GM23338 (cell line): ENCODE measurements at regions not wholly inside any gene's neighbourhood (a gene's known extent, or its start where the extent isn't known, plus 50 kb on each side); places are given as distances from the start of the nearest gene placed in this dataset.

ENCODE experiments used
- ATAC-seq: fragments of 200-7000 bp; cut with Tn5 transposase; 3 replicates; pipeline ENCODE4 v1.9.1; 2020
- DNase-seq: peaks from one replicate; pipeline ENCODE4 v3.0.0-alpha.2; 2015; ENCODE audit warnings: low spot score
- H2AFZ ChIP-seq: fragments of 200-600 bp; sonication (generic); 2 replicates; pipeline ENCODE4 v1.8.0; 2016; ENCODE audit warnings: antibody characterized with exemption, mild to moderate bottlenecking, moderate library complexity
- H3F3A ChIP-seq: fragments of 200-600 bp; sonication (generic); replicated peaks from 2 replicates; pipeline ENCODE4 v1.8.0; 2017; ENCODE audit warnings: antibody characterized with exemption, mixed run types, low read depth
- H3K27ac ChIP-seq: fragments of 200-600 bp; sonication (generic); 2 replicates; pipeline ENCODE4 v1.6.1; 2016; ENCODE audit warnings: low read depth
- H3K27me3 ChIP-seq: fragments of 200-600 bp; sonication (generic); 2 replicates; pipeline ENCODE4 v1.8.0; 2016; ENCODE audit warnings: mild to moderate bottlenecking, mixed run types, moderate library complexity; ENCODE audit not compliant: insufficient read depth
- H3K36me3 ChIP-seq: fragments of 200-600 bp; sonication (generic); 2 replicates; pipeline ENCODE4 v1.8.0; 2016; ENCODE audit warnings: mild to moderate bottlenecking; ENCODE audit not compliant: insufficient read depth
- H3K4me1 ChIP-seq: fragments of 200-600 bp; sonication (generic); 2 replicates; pipeline ENCODE4 v1.8.0; 2016; ENCODE audit warnings: mild to moderate bottlenecking, moderate library complexity; ENCODE audit not compliant: insufficient read depth
- H3K4me2 ChIP-seq: fragments of 200-600 bp; sonication (generic); 2 replicates; pipeline ENCODE4 v1.7.1; 2017; ENCODE audit warnings: mixed run types
- H3K4me3 ChIP-seq: fragments of 200-600 bp; sonication (generic); 2 replicates; pipeline ENCODE4 v1.6.1; 2016; ENCODE audit warnings: mixed run types
- H3K79me2 ChIP-seq: fragments of 200-600 bp; sonication (generic); replicated peaks from 2 replicates; pipeline ENCODE4 v1.8.0; 2017; ENCODE audit warnings: mild to moderate bottlenecking; ENCODE audit not compliant: insufficient read depth
- H3K9me2 ChIP-seq: fragments of 200-600 bp; sonication (generic); 2 replicates; pipeline ENCODE4 v1.8.0; 2017; ENCODE audit not compliant: insufficient read depth
- H4K20me1 ChIP-seq: fragments of 200-600 bp; sonication (generic); replicated peaks from 2 replicates; pipeline ENCODE4 v1.8.0; 2017; ENCODE audit warnings: mild to moderate bottlenecking; ENCODE audit not compliant: insufficient read depth
- H3K27ac Mint-ChIP-seq: 2 replicates; pipeline ENCODE4 v1.8.0; 2020; ENCODE audit warnings: inconsistent platforms, mild to moderate bottlenecking, moderate library complexity, mixed read lengths
- H3K27me3 Mint-ChIP-seq: 3 replicates; pipeline ENCODE4 v1.8.0; 2022; ENCODE audit warnings: low read depth, mild to moderate bottlenecking, moderate library complexity, mixed read lengths, inconsistent platforms; ENCODE audit not compliant: insufficient read depth, poor library complexity
- H3K36me3 Mint-ChIP-seq: 3 replicates; pipeline ENCODE4 v1.8.0; 2021; ENCODE audit warnings: low read depth, mild to moderate bottlenecking, inconsistent platforms, moderate library complexity, mixed read lengths
- H3K4me1 Mint-ChIP-seq: 3 replicates; pipeline ENCODE4 v1.8.0; 2020; ENCODE audit warnings: mild to moderate bottlenecking, inconsistent platforms, mixed read lengths
- H3K4me3 Mint-ChIP-seq: 3 replicates; pipeline ENCODE4 v1.8.0; 2021; ENCODE audit warnings: moderate library complexity, mild to moderate bottlenecking, inconsistent platforms, mixed read lengths
- H3K9me3 Mint-ChIP-seq: 3 replicates; pipeline ENCODE4 v1.8.0; 2020; ENCODE audit warnings: moderate library complexity, mild to moderate bottlenecking, inconsistent platforms, mixed read lengths
- CREB1 ChIP-seq: fragments of 250-450 bp; sonication (Bioruptor Pico); IDR thresholded peaks from 2 replicates; pipeline ENCODE4 v1.5.0; 2020; ENCODE audit warnings: low read depth, mild to moderate bottlenecking, moderate library complexity
- NANOG ChIP-seq: IDR thresholded peaks from 2 replicates; pipeline ENCODE4 v1.6.1; 2016; ENCODE audit warnings: antibody characterized with exemption, borderline replicate concordance
- POLR2AphosphoS5 ChIP-seq: IDR thresholded peaks from 2 replicates; pipeline ENCODE4 v1.6.1; 2016; ENCODE audit warnings: antibody characterized with exemption, low read depth
- ZNF114 ChIP-seq: fragments of 250-450 bp; sonication (Bioruptor Pico); IDR thresholded peaks from 2 replicates; pipeline ENCODE4 v1.5.0; 2020; ENCODE audit warnings: mild to moderate bottlenecking, moderate library complexity
- ZNF331 ChIP-seq: fragments of 250-450 bp; sonication (Bioruptor Pico); IDR thresholded peaks from 2 replicates; pipeline ENCODE4 v1.5.0; 2020; ENCODE audit warnings: low read depth, mild to moderate bottlenecking, moderate library complexity
- TF ChIP-seq, protein P1 (sequence below): fragments of 250-450 bp; sonication (Bioruptor Pico); IDR thresholded peaks from 2 replicates; pipeline ENCODE4 v1.5.0; 2020; ENCODE audit warnings: mild to moderate bottlenecking, moderate library complexity

DNA sequence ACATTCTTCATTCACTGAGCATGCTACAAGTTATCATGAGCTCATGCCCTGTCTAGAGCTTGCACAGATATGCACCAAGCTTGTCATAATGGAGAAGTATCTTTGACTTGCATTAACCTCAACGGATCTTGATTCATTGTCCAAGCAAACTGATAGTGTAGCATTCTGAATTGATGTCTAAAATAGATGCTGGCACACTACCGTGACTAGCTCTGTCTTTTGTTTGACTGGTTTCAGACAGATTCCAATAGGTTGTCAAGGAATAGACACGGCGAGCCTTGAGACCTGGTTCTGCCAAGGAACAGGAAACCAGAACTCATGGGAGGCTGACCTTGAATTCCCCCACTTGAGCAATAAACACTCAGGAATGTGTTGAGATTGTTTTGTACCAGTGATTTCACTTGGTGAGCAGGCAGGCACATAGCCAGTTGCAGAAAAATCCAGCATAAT, 1153.1 kb upstream of the GJE1 start:
- Mint-ChIP-seq H3K36me3 (no peaks in the 10 kb centered on the region; the same call in 2 of the 3 replicates), H3K4me3 (no peak overlapping the region), H3K27me3 (no peaks in the 10 kb centered on the region), H3K9me3 (peaks cover 6% of the 10 kb centered on the region; the same call in 1 of the 3 replicates), H3K4me1 (no peaks in the 10 kb centered on the region), H3K27ac (no peak overlapping the region)
- DNase-seq, result no peak
- H3K9me2 ChIP-seq, result no peaks in the 10 kb centered on the region
- no peaks in the 10 kb centered on the region for H3K79me2 ChIP-seq
- H3K36me3 ChIP-seq, result no peaks in the 10 kb centered on the region
- no peak for ATAC-seq
- H3K4me2 ChIP-seq, result no peak overlapping the region
- H3K4me1 ChIP-seq, result no peaks in the 10 kb centered on the region
- TF ChIP-seq ZNF114 (CRISPR knock-in tag) (no peak), ZNF331 (no peak)
- TF ChIP-seq, protein P1, sequence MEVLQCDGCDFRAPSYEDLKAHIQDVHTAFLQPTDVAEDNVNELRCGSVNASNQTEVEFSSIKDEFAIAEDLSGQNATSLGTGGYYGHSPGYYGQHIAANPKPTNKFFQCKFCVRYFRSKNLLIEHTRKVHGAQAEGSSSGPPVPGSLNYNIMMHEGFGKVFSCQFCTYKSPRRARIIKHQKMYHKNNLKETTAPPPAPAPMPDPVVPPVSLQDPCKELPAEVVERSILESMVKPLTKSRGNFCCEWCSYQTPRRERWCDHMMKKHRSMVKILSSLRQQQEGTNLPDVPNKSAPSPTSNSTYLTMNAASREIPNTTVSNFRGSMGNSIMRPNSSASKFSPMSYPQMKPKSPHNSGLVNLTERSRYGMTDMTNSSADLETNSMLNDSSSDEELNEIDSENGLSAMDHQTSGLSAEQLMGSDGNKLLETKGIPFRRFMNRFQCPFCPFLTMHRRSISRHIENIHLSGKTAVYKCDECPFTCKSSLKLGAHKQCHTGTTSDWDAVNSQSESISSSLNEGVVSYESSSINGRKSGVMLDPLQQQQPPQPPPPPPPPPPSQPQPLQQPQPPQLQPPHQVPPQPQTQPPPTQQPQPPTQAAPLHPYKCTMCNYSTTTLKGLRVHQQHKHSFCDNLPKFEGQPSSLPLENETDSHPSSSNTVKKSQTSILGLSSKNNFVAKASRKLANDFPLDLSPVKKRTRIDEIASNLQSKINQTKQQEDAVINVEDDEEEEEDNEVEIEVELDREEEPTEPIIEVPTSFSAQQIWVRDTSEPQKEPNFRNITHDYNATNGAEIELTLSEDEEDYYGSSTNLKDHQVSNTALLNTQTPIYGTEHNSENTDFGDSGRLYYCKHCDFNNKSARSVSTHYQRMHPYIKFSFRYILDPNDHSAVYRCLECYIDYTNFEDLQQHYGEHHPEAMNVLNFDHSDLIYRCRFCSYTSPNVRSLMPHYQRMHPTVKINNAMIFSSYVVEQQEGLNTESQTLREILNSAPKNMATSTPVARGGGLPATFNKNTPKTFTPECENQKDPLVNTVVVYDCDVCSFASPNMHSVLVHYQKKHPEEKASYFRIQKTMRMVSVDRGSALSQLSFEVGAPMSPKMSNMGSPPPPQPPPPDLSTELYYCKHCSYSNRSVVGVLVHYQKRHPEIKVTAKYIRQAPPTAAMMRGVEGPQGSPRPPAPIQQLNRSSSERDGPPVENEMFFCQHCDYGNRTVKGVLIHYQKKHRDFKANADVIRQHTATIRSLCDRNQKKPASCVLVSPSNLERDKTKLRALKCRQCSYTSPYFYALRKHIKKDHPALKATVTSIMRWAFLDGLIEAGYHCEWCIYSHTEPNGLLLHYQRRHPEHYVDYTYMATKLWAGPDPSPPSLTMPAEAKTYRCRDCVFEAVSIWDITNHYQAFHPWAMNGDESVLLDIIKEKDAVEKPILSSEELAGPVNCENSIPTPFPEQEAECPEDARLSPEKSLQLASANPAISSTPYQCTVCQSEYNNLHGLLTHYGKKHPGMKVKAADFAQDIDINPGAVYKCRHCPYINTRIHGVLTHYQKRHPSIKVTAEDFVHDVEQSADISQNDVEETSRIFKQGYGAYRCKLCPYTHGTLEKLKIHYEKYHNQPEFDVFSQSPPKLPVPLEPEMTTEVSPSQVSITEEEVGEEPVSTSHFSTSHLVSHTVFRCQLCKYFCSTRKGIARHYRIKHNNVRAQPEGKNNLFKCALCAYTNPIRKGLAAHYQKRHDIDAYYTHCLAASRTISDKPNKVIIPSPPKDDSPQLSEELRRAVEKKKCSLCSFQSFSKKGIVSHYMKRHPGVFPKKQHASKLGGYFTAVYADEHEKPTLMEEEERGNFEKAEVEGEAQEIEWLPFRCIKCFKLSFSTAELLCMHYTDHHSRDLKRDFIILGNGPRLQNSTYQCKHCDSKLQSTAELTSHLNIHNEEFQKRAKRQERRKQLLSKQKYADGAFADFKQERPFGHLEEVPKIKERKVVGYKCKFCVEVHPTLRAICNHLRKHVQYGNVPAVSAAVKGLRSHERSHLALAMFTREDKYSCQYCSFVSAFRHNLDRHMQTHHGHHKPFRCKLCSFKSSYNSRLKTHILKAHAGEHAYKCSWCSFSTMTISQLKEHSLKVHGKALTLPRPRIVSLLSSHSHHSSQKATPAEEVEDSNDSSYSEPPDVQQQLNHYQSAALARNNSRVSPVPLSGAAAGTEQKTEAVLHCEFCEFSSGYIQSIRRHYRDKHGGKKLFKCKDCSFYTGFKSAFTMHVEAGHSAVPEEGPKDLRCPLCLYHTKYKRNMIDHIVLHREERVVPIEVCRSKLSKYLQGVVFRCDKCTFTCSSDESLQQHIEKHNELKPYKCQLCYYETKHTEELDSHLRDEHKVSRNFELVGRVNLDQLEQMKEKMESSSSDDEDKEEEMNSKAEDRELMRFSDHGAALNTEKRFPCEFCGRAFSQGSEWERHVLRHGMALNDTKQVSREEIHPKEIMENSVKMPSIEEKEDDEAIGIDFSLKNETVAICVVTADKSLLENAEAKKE (CRISPR knock-in tag), result no peak
- H3K27ac ChIP-seq, result no peak overlapping the region
- no peak overlapping the region for H3K4me3 ChIP-seq
- H2AFZ ChIP-seq, result no peak overlapping the region; the same call in 1 of the 2 replicates
- no peaks in the 10 kb centered on the region for H3K27me3 ChIP-seq
- H3F3A ChIP-seq, result no peaks in the 10 kb centered on the region
- no peaks in the 10 kb centered on the region for H4K20me1 ChIP-seq

DNA sequence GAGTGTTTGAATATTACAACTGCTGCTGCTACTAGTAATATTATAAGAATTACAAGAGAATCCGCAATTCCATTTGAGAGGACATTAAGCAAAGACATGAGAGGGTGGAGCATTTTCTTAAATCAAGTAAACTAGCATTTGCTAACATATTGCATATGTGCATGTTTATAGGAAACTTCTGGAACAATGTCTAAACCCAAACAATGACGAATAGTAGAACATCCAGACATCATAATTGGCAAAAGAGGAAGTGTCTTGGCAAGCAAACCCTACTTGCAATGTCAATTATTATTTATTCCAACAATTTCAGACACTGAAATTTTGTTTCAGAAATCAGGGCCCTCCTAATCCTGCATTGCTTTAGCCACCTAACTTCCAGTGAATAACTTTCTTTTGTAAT, 1155.3 kb upstream of the GJE1 start:
- Mint-ChIP-seq H3K36me3 (no peaks in the 10 kb centered on the region; the same call in 2 of the 3 replicates), H3K27ac (no peak overlapping the region), H3K9me3 (peaks cover 21% of the 10 kb centered on the region), H3K27me3 (no peaks in the 10 kb centered on the region), H3K4me1 (no peaks in the 10 kb centered on the region), H3K4me3 (no peak overlapping the region)
- Histone ChIP-seq H3K4me2 (no peak overlapping the region), H3F3A (no peaks in the 10 kb centered on the region), H3K27ac (no peak overlapping the region), H2AFZ (no peak overlapping the region), H3K4me1 (no peaks in the 10 kb centered on the region), H3K9me2 (no peaks in the 10 kb centered on the region), H3K79me2 (no peaks in the 10 kb centered on the region), H3K36me3 (no peaks in the 10 kb centered on the region), H3K4me3 (no peak overlapping the region), H3K27me3 (no peaks in the 10 kb centered on the region), H4K20me1 (no peaks in the 10 kb centered on the region)
- DNase-seq (no peak), ATAC-seq (no peak)
- TF ChIP-seq, protein P1 (CRISPR knock-in tag), result no peak
- TF ChIP-seq ZNF114 (CRISPR knock-in tag), result no peak
- TF ChIP-seq POLR2AphosphoS5, result no peak
- no peak for TF ChIP-seq ZNF331
- TF ChIP-seq CREB1 (CRISPR knock-in tag), result no peak
- TF ChIP-seq NANOG, result no peak
